ENCODE measurements at regions not wholly inside any gene's neighbourhood (a gene's known extent, or its start where the extent isn't known, plus 50 kb on each side); places are given as distances from the start of the nearest gene placed in this dataset.

- H3K9me3 ChIP-seq = no peaks in the 10 kb centered on the region
- TF ChIP-seq POLR2A (IDR thresholded peaks at IDR 0.05) (no peak), POLR2AphosphoS5 (IDR thresholded peaks at IDR 0.05) (no peak)
- no peaks in the 10 kb centered on the region for H3K36me3 ChIP-seq
- DNase-seq = no peak
- H3K4me1 ChIP-seq = no peaks in the 10 kb centered on the region
- H3K27me3 ChIP-seq (replicated peaks in 1 of 7) = no peaks in the 10 kb centered on the region
- 77 to 83% (median 79%) methylated on average over 5 of the region's 5 CpGs for WGBS, 5 donors
- intact Hi-C loops (cut with DNase I; ENCODE audit: low total_unique reads) = no loop called here
- no peak overlapping the region for H3K27ac ChIP-seq
- H3K4me3 ChIP-seq = no peak overlapping the region
These were observed 342.3 kb downstream of the GRXCR1 start for GRCh38 chr4:43234626-43235415.

- Histone ChIP-seq H3K4me3 (no peak overlapping the region), H3K27me3 (replicated peaks in 1 of 7) (no peaks in the 10 kb centered on the region), H3K36me3 (no peaks in the 10 kb centered on the region), H3K4me1 (no peaks in the 10 kb centered on the region), H3K9me3 (no peaks in the 10 kb centered on the region), H3K27ac (no peak overlapping the region)
- TF ChIP-seq CTCF (IDR thresholded peaks at IDR 0.05 in 8 of 11, conservative IDR thresholded peaks at IDR 0.05 in 3 of 11) (no peak), POLR2AphosphoS5 (IDR thresholded peaks at IDR 0.05) (no peak), POLR2A (IDR thresholded peaks at IDR 0.05) (no peak)
- intact Hi-C loops (cut with DNase I; ENCODE audit: low total_unique reads) = no loop called here
- DNase-seq = no peak
- 22 to 40% (median 32%) methylated on average over 1 of the region's 1 CpG for WGBS, 5 donors
These were observed 345.5 kb downstream of the GRXCR1 start for GRCh38 chr4:43238008-43238407.

GRCh38 chr4:43238585-43238984 lies 346.1 kb downstream of the GRXCR1 start:
- DNase-seq = no peak
- Histone ChIP-seq H3K4me1 (no peaks in the 10 kb centered on the region), H3K4me3 (no peak overlapping the region), H3K27me3 (replicated peaks in 1 of 7) (no peaks in the 10 kb centered on the region), H3K9me3 (no peaks in the 10 kb centered on the region), H3K27ac (no peak overlapping the region), H3K36me3 (no peaks in the 10 kb centered on the region)
- intact Hi-C loops (cut with DNase I; ENCODE audit: low total_unique reads) = no loop called here
- TF ChIP-seq CTCF (IDR thresholded peaks at IDR 0.05 in 8 of 11, conservative IDR thresholded peaks at IDR 0.05 in 3 of 11) (no peak), POLR2AphosphoS5 (IDR thresholded peaks at IDR 0.05) (no peak), POLR2A (IDR thresholded peaks at IDR 0.05) (no peak)

- no peaks in the 10 kb centered on the region for H3K4me1 ChIP-seq
- no peaks in the 10 kb centered on the region for H3K27me3 ChIP-seq (replicated peaks in 1 of 7)
- DNase-seq = no peak
- H3K4me3 ChIP-seq = no peak overlapping the region
- H3K27ac ChIP-seq = no peak overlapping the region
- no peaks in the 10 kb centered on the region for H3K9me3 ChIP-seq
- intact Hi-C loops (cut with DNase I; ENCODE audit: low total_unique reads) = no loop called here
- no peaks in the 10 kb centered on the region for H3K36me3 ChIP-seq
- TF ChIP-seq POLR2AphosphoS5 (IDR thresholded peaks at IDR 0.05) (no peak), CTCF (IDR thresholded peaks at IDR 0.05 in 8 of 11, conservative IDR thresholded peaks at IDR 0.05 in 3 of 11) (no peak), POLR2A (IDR thresholded peaks at IDR 0.05) (no peak)
These were observed 348.6 kb downstream of the GRXCR1 start for GRCh38 chr4:43241104-43241503.
